ENCODE measurements at regions not wholly inside any gene's neighbourhood (a gene's known extent, or its start where the extent isn't known, plus 50 kb on each side); places are given as distances from the start of the nearest gene placed in this dataset.

DNA sequence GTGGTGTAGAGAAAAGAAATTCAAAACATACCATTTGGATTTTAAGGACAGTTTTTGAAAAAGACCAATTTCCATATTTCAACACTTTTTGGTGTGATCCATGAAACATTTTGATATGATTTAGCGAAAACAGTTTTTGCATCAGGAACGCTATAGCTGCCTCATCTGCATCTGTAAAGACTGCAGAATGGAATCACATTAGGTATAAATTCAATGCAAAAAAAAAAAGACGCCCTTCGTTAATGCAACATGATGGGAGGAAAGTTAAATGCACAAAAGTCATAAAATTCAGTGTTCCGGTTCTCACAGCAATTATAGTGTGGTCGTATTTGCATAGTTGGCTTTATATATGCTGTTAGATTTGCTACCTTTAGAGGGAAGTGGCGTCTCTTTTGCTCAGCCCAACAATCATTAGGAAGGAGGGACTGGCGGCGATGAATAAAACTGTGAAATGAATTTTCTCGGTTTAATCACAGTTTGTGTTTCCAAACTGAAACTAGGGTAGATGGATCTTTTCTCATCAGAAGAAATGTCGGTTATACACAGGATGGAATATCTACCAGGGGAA is 215.7 kb downstream of the TEX29 start:
- DNase-seq, result no peak

DNA sequence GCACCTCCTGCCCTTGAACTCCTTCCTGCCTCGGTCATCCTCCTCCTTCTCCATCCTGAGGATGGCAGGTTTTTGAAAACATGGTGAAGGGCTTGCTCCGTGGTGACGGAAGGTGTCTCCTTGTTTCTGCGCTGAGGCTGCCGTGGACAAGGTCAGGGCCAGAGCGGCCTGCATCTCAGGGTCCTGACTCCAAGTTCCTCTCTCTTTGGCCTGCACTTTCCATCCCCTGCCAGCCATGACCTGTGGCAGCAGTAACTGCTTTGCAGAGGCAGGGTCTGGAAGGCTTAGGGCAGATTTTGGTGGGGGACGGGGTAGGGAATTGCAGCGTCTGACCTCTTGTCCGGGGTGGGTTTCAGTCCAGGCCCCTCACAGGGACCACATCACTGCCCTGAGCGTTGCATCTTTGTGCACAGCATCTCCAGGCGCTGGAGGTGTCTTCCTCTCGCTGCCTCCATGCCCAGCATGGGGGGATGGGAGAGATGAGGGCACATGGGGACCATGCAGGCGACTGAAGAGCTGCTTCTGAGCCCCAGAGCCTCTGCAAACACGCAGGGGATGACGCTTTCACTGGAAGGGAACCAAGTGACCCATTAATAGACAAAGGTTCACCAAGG is 216.8 kb downstream of the TEX29 start:
- no peak for DNase-seq

- no peak for DNase-seq
Observed at GRCh38 chr13:111537843-111538499, 217.5 kb downstream of the TEX29 start.

DNA sequence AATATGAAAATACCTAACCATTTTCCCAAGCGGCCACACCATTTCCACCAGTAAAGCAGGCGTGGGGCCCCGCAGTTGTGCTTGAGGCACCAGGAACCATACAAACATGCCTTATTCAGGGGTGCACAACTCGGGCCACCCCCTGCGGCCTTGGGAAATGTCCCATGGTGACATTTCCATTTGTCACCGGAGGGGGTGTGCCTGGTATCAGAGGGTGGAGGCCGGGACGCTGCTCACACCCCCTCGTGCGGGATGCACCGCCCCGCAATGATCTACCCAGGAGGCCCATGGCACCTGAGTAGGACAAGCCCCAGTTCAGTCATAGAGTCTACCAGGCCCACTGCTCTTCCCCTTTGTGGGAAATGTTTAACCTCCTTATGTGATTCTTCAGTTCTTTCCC is 218.8 kb downstream of the TEX29 start:
- no peak for DNase-seq

- DNase-seq, result no peak
Observed at GRCh38 chr13:111539791-111540446, 219.5 kb downstream of the TEX29 start.

GRCh38 chr13:111540486-111540885 is 220.0 kb downstream of the TEX29 start:
- DNase-seq, result no peak

DNA sequence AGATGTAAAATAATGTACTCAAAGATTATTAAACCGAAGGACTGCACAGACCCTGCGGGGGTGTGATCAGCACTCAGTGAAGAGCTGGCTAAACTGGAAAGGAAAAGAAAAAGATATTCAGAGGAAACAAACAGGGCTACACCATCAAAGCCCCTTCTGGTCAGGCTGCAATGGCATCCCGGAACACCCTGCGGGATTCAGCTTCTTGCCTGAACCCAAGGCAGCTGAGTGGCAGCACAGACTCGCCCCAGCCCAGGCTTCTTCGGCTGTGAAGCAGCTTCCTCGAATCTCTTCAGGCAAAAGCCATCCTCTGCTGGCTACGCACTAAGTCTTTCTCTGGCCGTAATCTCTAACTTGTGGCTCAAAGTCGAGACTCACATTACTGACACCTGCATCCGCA is 220.9 kb downstream of the TEX29 start:
- DNase-seq, result no peak

GRCh38 chr13:111541752-111542529 is 221.5 kb downstream of the TEX29 start:
- no peak for DNase-seq

DNA sequence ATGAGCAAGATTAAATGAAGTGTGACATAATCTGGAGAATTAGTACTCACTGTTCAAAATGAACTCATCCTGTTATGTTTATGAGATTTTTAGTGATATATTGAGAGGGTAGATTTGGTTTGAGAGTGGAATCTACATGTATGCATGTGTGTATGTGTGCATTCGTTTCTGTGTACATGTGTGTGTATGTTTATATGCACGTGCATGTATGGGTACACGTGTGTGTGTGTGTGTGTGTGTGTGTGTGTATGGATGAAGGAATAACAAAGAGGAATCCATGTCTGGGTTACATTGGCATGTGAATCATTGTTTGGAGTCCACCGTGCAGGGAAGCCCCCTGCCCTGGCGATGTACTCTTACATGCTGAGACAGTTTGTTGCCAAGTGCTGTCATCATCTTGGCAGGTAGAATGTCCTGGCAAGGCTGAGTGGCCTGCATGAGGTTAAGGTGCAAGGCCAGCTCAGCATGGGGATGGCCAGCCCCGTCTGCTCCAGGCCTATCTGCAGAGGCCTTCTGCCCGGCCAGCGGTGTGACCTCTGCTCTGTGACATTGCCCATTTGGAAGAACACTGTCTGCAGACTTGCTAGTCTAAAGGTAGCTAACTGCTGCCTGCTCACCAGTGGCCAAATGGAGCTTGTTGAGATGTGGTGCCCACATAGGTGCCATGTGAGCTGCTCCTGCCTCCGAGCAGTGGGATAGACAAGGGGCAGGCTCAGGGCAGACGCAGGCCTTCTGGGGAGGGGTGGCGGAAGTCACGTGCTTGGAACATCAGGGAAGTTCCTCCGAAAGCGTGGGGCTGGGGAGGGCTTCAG is 222.3 kb downstream of the TEX29 start:
- DNase-seq, result no peak

GRCh38 chr13:111546921-111547675 is 226.7 kb downstream of the TEX29 start:
- DNase-seq, result no peak

DNA sequence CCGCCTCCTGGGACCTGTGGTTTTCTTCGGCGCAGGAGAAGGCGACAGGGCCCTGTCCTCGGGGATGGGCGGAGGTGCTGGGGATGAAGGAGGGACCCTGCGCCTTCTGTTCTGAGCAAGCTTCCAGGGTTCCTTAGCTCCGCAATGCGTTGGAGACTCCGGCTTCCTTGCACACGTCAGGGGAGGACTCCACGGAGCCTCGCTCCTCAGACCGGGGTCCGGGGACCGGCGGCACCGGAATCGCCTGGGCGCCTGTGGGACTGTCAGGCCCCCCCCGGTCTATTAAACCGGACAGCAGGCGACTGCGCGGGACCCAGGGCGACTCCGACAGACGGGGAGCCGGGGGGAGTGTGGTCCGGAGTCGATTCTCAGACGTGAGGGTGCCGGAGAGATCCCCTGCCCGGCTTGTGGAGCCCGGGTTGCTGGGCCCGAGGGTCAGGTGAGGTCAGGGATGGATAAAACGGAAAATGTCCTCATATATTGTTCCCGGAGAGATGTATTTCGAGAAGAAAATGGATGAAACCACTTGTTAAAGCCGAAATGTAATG is 227.4 kb downstream of the TEX29 start:
- no peak for DNase-seq

- DNase-seq, result no peak
Observed at GRCh38 chr13:111548301-111548700, 227.9 kb downstream of the TEX29 start.

- no peak for DNase-seq
Observed at GRCh38 chr13:111548805-111549204, 228.4 kb downstream of the TEX29 start.

DNA sequence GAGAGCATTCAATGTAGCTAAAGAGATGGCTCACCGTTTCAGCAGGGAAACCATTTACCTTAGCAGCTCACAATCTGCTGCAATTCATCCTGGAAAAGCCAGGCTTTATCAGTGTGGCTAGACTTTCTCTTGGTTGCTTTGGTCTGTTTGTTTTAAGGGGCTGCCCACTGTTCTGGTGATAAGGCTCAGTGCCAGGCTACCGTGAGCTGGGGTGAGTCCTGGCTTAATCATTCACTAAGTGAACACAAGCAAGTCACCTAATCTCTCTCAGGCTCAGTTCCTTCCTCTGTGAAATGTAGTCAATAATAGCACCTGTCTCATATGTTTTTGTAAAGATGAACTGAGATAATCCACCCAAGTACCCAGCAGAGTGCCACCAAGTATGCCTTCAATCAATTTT is 229.0 kb downstream of the TEX29 start:
- DNase-seq, result no peak

GRCh38 chr13:111550062-111550461 is 229.6 kb downstream of the TEX29 start:
- DNase-seq, result no peak

DNA sequence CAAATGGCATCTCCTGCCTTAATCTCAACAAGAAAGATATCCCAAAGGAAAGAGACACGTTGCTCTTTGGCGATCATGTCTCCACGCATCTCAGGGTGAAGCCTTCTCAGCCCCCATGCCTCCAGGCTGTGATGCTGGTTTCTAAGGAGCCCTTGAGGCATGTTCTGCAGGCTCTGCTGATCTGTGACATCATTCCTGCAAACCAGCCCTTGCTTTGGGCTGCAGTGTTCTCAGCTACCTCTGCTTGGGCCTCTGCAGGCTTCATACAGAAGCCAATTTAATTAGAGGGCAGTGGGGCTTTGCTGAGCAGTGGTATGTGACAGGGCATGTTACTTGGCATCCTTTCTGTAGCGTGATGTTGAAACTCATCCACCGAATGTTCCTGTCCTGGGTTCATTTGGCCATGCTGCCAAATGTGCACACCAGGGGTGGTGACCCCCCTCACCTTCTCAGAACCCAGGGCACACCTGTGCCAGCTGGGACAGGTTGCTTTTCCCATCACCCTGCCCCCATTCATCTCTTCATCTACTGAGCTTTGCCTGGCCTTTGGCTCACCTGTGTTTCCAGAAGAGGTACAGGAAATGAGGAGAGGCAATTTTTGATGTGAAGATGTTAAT is 230.9 kb downstream of the TEX29 start:
- DNase-seq, result no peak

GRCh38 chr13:111552891-111553655 is 232.6 kb downstream of the TEX29 start:
- no peak for DNase-seq

DNA sequence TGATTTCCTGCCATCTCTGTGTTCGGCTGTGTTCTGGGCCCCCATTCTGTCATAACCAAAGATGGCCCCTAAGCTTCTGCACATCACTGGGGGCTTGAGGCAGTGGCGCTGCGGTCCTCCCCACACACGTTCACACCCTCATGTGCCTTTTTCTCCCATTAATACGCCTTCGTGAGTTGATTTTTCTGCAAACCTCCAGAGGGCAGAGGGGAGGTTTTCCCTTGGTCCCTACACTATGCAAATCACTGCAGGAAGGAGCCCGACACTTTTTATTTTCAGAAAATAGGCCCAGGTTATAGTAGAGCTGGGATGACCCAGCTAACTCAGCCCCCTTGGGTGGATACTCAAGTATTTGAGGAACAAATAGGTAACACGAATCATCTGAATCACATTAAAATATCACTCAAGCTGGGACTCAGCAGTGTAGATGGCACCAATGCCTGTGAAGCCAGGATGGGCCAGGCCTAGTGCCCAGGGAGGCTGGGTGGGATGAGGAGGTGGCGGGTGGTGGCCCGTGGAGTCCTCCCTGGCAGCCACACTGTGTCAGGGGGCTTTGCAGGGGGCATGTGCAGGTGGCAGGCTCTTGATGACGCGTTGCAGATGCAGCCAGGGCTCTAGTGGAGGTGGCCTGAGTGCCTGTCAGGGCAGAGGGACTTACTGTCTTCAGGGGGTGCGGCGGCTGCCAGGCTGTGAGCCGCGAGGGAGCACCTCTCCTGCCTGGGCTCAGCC is 234.3 kb downstream of the TEX29 start:
- no peak for DNase-seq

Measured in hypothalamus (tissue), 51 donors.